Kidney (tissue), 13 donors: ENCODE measurements at regions not wholly inside any gene's neighbourhood (a gene's known extent, or its start where the extent isn't known, plus 50 kb on each side); places are given as distances from the start of the nearest gene placed in this dataset.
"Not testable (repeated sequence)": the region's sequence is repeated elsewhere in the genome, so short reads cannot be mapped to it uniquely, and the experiment has no call there.

Source experiments
- DNase-seq, 5 donors: peaks; one replicate each; pipeline ENCODE4 v3.0.0-alpha.2; 2013 to 2020
- FAIRE-seq: peaks from 2 replicates; lab custom pipeline; 2012; peaks lifted over from hg19 to GRCh38; lab: Jason Lieb, UNC
- H3K27ac ChIP-seq, 2 donors: one replicate each; pipeline ENCODE4 v1.7.0; 2013; ENCODE audit warnings: low read depth in 2 of 2, low read length in 2 of 2, inconsistent platforms in 1 of 2
- H3K27me3 ChIP-seq: one replicate; pipeline ENCODE4 v1.7.1; 2013; ENCODE audit warnings: low read length, inconsistent platforms; ENCODE audit not compliant: control insufficient read depth, insufficient read depth
- H3K36me3 ChIP-seq, 3 donors: one replicate each; pipeline versions ENCODE4 v1.7.0 to v1.7.1; 2013; ENCODE audit warnings: low read length in 3 of 3, control low read depth in 1 of 3, inconsistent platforms in 1 of 3; ENCODE audit not compliant: insufficient read depth in 3 of 3, control insufficient read depth in 2 of 3
- H3K4me1 ChIP-seq, 3 donors: one replicate each; pipeline versions ENCODE4 v1.7.0 to v1.7.1; 2013; ENCODE audit warnings: low read length in 3 of 3, inconsistent platforms in 1 of 3, low read depth in 1 of 3; ENCODE audit not compliant: control insufficient read depth in 2 of 3, insufficient read depth in 2 of 3
- H3K4me3 ChIP-seq, 3 donors: one replicate each; pipeline versions ENCODE4 v1.7.0 to v1.8.1; 2013; ENCODE audit warnings: low read length in 3 of 3, control low read depth in 1 of 3, inconsistent platforms in 1 of 3
- H3K9ac ChIP-seq, 3 donors: one replicate each; pipeline versions ENCODE4 v1.7.0 to v1.7.1; 2013; ENCODE audit warnings: low read length in 3 of 3, control low read depth in 1 of 3, inconsistent platforms in 1 of 3
- H3K9me3 ChIP-seq, 3 donors: one replicate each; pipeline versions ENCODE4 v1.7.0 to v1.7.1; 2013; ENCODE audit warnings: low read length in 3 of 3, control low read depth in 1 of 3, inconsistent platforms in 1 of 3; ENCODE audit not compliant: control insufficient read depth in 2 of 3, insufficient read depth in 1 of 3
- CTCF ChIP-seq: IDR thresholded peaks from 3 replicates; pipeline ENCODE4 v1.5.1; 2012; ENCODE audit warnings: mild to moderate bottlenecking, moderate library complexity, borderline replicate concordance; ENCODE audit not compliant: insufficient read depth; ENCODE audit errors: extremely low read depth
- intact Hi-C: fragments of 100-400 bp; cut with DNase I; formaldehyde crosslinking; loops from one replicate; pipeline ENCODE4 v1.11.1; 2022
- donor health status: control.
- donor health status: control.
- donor health status: control.
- donor health status: control.
- donor health status: control.
- donor health status: DM: yes; HTN: yes; CAD: no.
- donor health status: Normal renal cell carcinoma (clear cell type).

DNA sequence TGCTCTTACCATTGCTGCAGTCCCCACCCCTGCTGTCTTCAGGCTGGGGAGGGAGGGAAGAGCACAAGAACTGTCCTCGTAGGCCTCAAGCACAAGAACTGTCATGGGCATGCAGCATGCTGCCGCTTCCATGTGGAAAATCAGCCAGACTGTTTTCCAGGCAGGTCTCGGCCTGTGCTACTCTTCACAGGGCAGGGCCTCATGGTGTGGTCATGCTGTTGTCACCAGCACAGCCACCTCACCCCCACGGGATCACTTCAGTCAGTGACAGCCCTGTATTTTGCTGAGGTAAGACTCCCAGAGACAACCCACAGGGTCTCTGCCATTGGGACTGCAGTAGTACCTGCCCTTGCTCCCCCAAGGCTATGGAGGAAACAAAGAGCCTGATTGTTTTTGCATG is 205.3 kb downstream of the NAP1L3 start:
- H3K27ac ChIP-seq = no peak overlapping the region
- H3K4me3 ChIP-seq = no peak overlapping the region
- no peak overlapping the region for H3K9ac ChIP-seq
- no peaks in the 10 kb centered on the region for H3K4me1 ChIP-seq
- FAIRE-seq = no peak
- no peak for TF ChIP-seq CTCF
- H3K9me3 ChIP-seq = no peaks in the 10 kb centered on the region
- H3K36me3 ChIP-seq = no peaks in the 10 kb centered on the region
- DNase-seq = no peak
- intact Hi-C loops = no loop called here
- H3K27me3 ChIP-seq = no peaks in the 10 kb centered on the region

GRCh38 chrX:93466383-93466782 is 207.0 kb downstream of the NAP1L3 start:
- peak; percentile 65 for FAIRE-seq
- DNase-seq = no peak
- intact Hi-C loops = no loop called here
- Histone ChIP-seq H3K4me3 (no peak overlapping the region), H3K27me3 (no peaks in the 10 kb centered on the region), H3K27ac (no peak overlapping the region), H3K9me3 (no peaks in the 10 kb centered on the region), H3K9ac (no peak overlapping the region), H3K36me3 (no peaks in the 10 kb centered on the region), H3K4me1 (no peaks in the 10 kb centered on the region)
- TF ChIP-seq CTCF = no peak

GRCh38 chrX:93461060-93461459 is 212.3 kb downstream of the NAP1L3 start:
- Histone ChIP-seq H3K9me3 (no peaks in the 10 kb centered on the region), H3K4me1 (no peaks in the 10 kb centered on the region), H3K9ac (no peak overlapping the region), H3K27me3 (no peaks in the 10 kb centered on the region), H3K27ac (no peak overlapping the region), H3K4me3 (no peak overlapping the region), H3K36me3 (no peaks in the 10 kb centered on the region)
- DNase-seq = no peak
- intact Hi-C loops = no loop called here
- no peak for TF ChIP-seq CTCF
- no peak for FAIRE-seq

DNA sequence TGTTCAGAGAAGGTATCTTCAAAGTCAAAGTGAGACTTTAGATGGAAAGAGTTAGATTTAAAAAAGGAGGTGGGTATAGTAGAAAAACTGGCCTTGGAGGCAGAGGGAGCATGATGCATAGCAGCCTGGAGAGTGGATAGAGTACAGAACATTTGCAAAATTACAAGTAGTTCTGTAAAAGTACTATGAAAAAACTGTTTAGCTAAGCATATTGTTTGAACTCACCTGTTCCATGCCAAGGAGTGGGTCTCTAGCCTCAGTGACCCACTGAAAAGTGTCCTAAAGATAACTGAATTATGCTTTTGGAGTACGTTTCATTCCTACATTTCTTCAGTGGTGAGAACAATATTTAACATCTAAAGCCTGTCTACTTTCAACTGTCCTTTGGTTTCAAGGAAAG is 218.9 kb downstream of the NAP1L3 start:
- intact Hi-C loops = no loop called here
- no peak for TF ChIP-seq CTCF
- no peak for FAIRE-seq
- no peaks in the 10 kb centered on the region for H3K4me1 ChIP-seq
- no peak overlapping the region for H3K27ac ChIP-seq
- H3K9me3 ChIP-seq = no peaks in the 10 kb centered on the region
- no peak overlapping the region for H3K9ac ChIP-seq
- no peak overlapping the region for H3K4me3 ChIP-seq
- no peaks in the 10 kb centered on the region for H3K27me3 ChIP-seq
- H3K36me3 ChIP-seq = no peaks in the 10 kb centered on the region
- no peak for DNase-seq

DNA sequence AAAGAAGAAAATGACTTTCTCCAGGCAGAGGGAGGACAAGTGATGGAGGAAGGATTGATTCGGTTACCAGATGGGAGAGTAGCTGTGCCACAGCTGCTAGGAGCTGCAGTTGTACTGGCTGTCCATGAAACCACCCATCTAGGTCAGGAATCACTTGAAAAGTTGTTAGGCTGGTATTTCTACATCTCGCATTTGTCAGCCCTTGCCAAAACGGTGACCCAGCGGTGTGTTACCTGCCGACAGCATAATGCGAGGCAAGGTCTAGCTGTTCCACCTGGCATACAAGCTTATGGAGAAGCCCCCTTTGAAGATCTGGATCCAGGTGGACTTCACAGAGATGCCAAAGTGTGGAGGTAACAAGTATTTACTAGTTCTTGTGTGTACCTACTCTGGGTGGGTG is 238.7 kb downstream of the NAP1L3 start:
- H3K4me3 ChIP-seq, FAIRE-seq, DNase-seq, H3K36me3 ChIP-seq, H3K27me3 ChIP-seq, H3K9me3 ChIP-seq, intact Hi-C loops, H3K9ac ChIP-seq, H3K27ac ChIP-seq, H3K4me1 ChIP-seq: not testable (repeated sequence)
